AG09319 (cell line): ENCODE measurements at regions not wholly inside any gene's neighbourhood (a gene's known extent, or its start where the extent isn't known, plus 50 kb on each side); places are given as distances from the start of the nearest gene placed in this dataset.

Experiments
- DNase-seq: peaks from one replicate; pipeline ENCODE4 v3.0.0-alpha.2; 2010; ENCODE audit warnings: low read depth; ENCODE audit errors: extremely low read depth
- TF ChIP-seq, protein P1 (sequence below): IDR thresholded peaks from 2 replicates; pipeline ENCODE4 v1.5.1; 2011; ENCODE audit warnings: low read depth, mild to moderate bottlenecking, inconsistent platforms, low read length, moderate library complexity

DNA sequence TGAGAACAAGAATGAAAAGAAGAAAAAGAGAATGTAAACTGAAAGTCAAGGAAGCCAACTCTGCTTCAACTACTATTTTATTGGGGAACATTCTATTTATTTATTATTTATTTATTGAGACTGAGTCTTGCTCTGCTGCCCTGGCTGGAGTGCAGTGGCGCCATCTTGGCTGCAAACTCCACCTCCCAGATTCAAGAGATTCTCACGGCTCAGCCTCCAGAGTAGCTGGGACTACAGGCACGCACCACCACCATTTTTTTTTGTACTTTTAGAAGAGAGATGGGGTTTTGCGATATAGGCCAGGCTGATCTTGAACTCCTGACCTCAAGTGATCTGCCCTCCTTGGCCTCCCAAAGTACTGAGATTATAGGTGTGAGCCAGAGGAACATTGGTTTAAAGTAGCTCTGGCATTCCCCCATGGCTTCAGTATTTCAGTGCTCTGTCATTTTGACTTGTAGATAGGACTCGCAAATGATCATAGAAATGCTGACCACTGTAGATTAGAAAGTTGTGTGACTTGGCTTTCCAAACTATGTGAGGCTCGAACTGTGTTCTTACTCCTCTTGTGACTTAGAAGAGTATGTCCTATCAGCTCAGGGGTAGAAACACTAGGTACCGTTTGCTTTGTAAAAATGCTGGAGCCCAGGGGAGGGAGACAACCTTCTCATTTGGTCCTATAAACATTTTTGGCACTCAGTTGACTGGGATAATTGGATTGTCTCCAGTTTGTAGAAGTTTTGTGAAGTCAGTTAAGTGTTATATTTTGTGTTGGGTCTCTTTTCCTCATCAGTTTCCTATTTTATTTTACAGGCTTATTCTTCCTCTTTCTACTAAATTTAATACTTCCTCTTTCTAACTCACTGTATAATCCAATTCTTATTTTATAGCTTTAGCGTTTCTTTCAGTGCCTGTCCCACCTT, 544.9 kb upstream of the CITED2 start:
- no peak for DNase-seq
- TF ChIP-seq, protein P1, sequence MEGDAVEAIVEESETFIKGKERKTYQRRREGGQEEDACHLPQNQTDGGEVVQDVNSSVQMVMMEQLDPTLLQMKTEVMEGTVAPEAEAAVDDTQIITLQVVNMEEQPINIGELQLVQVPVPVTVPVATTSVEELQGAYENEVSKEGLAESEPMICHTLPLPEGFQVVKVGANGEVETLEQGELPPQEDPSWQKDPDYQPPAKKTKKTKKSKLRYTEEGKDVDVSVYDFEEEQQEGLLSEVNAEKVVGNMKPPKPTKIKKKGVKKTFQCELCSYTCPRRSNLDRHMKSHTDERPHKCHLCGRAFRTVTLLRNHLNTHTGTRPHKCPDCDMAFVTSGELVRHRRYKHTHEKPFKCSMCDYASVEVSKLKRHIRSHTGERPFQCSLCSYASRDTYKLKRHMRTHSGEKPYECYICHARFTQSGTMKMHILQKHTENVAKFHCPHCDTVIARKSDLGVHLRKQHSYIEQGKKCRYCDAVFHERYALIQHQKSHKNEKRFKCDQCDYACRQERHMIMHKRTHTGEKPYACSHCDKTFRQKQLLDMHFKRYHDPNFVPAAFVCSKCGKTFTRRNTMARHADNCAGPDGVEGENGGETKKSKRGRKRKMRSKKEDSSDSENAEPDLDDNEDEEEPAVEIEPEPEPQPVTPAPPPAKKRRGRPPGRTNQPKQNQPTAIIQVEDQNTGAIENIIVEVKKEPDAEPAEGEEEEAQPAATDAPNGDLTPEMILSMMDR: no peak

DNA sequence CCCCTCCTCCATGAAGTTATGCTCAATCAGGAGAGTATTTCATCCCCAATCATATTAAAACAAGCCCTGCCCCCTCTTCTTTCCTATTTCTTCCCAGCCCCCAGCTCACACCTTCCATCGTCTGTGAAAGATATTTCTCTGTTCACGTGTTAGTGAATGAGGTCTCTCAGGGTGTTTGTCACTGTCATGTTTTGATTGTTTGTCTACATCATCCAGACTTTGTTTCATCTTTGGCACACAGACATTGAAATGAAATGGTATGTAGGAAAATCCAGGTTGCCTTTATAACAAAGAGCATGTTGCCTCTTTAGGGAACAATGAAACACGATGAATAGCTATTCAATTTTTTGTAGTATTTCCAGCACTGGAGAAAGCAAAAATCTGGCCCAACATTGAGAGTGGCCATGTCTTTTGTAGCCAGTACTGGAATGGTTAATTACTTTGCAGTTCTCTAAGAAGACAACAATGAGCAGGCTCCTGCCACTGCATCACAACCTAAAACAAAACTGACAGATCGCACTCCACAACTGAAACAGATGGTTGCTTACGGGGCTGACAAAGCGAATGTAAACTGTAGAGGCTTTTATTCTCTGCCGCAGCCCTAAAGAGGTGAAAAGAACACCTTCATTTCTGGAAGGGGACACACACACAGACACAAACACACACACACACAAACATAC, 543.6 kb upstream of the CITED2 start:
- TF ChIP-seq, protein P1: no peak
- no peak for DNase-seq

DNA sequence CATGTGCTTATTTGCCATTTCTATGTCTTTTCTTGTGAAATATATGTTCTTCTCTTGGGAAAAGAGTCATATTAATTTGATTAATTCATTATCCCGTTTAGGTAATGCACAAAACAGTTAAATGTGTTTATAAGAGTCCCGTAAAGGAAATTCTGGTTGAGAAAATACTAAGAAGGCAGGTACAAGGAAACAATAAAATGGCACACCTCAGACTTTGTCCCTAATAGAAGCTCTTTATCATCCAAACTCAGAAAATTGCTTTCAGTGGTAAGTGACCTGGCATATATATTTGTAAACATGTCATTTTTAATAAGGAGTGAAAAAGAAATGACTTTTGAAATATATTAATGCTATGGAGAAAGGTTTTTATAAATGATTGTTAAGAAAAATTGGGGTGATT, 540.5 kb upstream of the CITED2 start:
- no peak for DNase-seq
- TF ChIP-seq, protein P1: no peak

DNA sequence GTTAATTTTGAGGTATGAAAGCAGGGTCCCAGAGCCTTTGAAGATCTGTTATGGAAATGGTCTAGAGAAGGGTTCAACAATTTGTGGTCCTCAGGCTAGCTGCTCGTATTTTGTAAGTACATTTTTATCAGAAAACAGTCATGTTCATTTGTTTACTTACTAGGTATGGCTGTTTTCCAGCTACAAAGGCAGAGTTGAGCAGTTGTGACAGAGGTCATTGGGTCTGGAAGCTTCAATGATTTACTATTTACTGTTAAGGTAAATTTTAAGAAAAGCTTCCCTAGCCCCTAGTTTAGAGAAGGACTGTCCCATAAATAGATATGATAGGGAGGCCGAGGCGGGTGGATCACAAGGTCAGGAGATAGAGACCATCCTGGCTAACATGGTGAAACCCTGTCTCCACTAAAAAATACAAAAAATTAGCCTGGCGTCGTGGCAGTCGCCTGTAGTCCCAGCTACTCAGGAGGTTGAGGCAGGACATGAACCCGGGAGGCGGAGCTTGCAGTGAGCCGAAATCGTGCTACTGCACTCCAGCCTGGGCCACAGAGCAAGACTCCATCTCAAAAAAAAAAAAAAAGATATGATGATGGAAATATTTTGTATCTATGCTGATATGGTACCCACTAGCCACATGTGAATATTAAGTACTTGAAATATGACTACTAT, 538.4 kb upstream of the CITED2 start:
- no peak for DNase-seq
- TF ChIP-seq, protein P1: no peak

DNA sequence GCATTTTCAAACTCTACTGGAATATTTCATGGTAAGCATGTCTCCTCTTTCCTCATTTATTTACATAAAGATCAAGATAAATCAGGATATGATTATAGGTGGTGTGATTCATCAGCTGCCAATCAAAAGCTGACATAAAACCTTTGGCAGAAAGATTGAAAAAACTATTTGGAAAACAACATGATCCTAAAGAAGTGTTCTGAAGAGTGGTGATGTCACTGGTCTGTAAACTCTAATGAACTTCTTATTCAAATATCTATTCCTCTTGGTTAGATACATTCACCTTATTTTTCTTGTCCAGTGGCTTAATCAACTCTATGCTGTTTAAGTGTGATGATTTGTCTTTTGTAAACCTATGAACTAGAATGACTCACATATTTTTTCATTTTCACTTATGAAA, 535.5 kb upstream of the CITED2 start:
- no peak for DNase-seq
- TF ChIP-seq, protein P1: no peak

DNA sequence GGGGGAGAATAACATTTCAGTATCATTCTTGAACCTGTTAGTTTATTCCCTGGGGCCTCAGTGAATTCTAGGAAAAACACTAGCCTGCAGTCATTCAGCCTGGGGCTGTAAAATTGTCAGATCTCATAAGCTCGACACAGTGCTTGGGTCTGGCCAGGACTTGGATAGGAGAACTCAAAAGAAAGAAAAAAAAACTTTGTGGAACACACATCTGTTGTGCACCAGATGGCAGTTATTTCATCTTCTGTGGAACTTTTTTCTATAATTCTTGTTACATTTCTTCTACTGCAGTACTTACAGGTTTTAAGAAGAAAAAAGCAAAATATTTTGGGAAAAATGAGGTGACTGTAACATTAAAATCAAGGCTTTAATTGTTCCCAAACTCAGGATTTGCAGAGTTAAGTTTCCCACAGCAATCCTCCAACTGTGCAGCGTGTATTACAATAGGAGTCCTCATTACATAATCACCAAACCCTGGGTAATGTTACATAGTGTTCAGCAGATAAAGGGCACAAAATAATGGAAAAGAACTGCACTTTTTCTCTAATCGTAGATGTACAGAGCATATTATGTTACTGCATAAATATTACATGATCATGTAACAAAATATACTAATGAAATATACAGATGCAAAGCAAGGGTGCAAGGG, 531.1 kb upstream of the CITED2 start:
- TF ChIP-seq, protein P1: no peak
- peak; percentile 28 for DNase-seq
